ENCODE measurements at regions not wholly inside any gene's neighbourhood (a gene's known extent, or its start where the extent isn't known, plus 50 kb on each side); places are given as distances from the start of the nearest gene placed in this dataset.

- Histone ChIP-seq H3K27me3 (replicated peaks in 1 of 2; ENCODE audit: control insufficient read depth in 2 of 2, insufficient read depth in 2 of 2, low read length in 1 of 2) (no peaks in the 10 kb centered on the region), H2AFZ (ENCODE audit: control insufficient read depth, low read depth, low read length) (no peak overlapping the region), H3K4me1 (ENCODE audit: control insufficient read depth, insufficient read depth, low read length) (no peaks in the 10 kb centered on the region), H3K27ac (ENCODE audit: control insufficient read depth, insufficient read depth) (no peak overlapping the region), H3K79me2 (ENCODE audit: control insufficient read depth, insufficient read depth, low read length) (no peaks in the 10 kb centered on the region), H3K4me2 (ENCODE audit: control insufficient read depth, insufficient read depth) (no peak overlapping the region), H3K9ac (ENCODE audit: control insufficient read depth, insufficient read depth, low read length) (no peak overlapping the region), H3K9me3 (replicated peaks; ENCODE audit: control insufficient read depth, insufficient read depth, low read length) (no peaks in the 10 kb centered on the region), H3K4me3 (no peak overlapping the region), H4K20me1 (ENCODE audit: control insufficient read depth, insufficient read depth) (no peaks in the 10 kb centered on the region), H3K36me3 (ENCODE audit: control insufficient read depth in 2 of 2, insufficient read depth in 2 of 2, low read length in 1 of 2) (no peaks in the 10 kb centered on the region)
- ChIA-PET CTCF (no interaction called here), POLR2A (interaction anchor here (0.6 kb wide), 1 partner anchor 23 kb away, joined by 3 read pairs; no protein-coding TSS in a partner anchor), SMC1A (ENCODE audit: uncharacterized antibody, unreplicated experiment) (no interaction called here), RAD21 (ENCODE audit: unreplicated experiment) (no interaction called here)
- 58% methylated on average over 14 of the region's 14 CpGs for WGBS (ENCODE audit: insufficient coverage, insufficient replicate concordance, low lambda C conversion rate, missing lambda C conversion rate)
- no TSS peak for BruUV-seq (replicated peaks)
- ATAC-seq (no peak), DNase-seq (ENCODE audit: low read depth, low spot score) (no peak), FAIRE-seq (no peak)
- no peak for TF ChIP-seq IRF5 (IDR thresholded peaks at IDR 0.05; ENCODE audit: borderline replicate concordance)
- no peak for TF ChIP-seq RELA (IDR thresholded peaks at IDR 0.05; ENCODE audit: borderline replicate concordance, partially characterized antibody)
- no peak for TF ChIP-seq SKIL (IDR thresholded peaks at IDR 0.05; ENCODE audit: low read depth, poor library complexity, severe bottlenecking)
- intact Hi-C loops (cut with micrococcal nuclease; ENCODE audit: unreplicated experiment): no loop called here
- in situ Hi-C loops (cut with MboI): no loop called here
Measured at GRCh38 chr9:30688801-30689200, 1695.6 kb upstream of the ACO1 start.

GRCh38 chr9:30697958-30698357, 1686.5 kb upstream of the ACO1 start:
- CTCF ChIA-PET: no interaction called here
- TF ChIP-seq ZSCAN29 (IDR thresholded peaks at IDR 0.05) (no peak), DPF2 (IDR thresholded peaks at IDR 0.05) (no peak), YBX1 (IDR thresholded peaks at IDR 0.05) (no peak), ZNF687 (IDR thresholded peaks at IDR 0.05) (no peak), KDM1A (IDR thresholded peaks at IDR 0.05; ENCODE audit: borderline replicate concordance) (no peak), ESRRA (IDR thresholded peaks at IDR 0.05; ENCODE audit: low read length) (no peak), FOXM1 (IDR thresholded peaks at IDR 0.05; ENCODE audit: low read depth, low read length) (no peak), ZNF217 (IDR thresholded peaks at IDR 0.05) (no peak), SREBF2 (IDR thresholded peaks at IDR 0.05; ENCODE audit: low read length) (no peak)

More at GRCh38 chr9:30697958-30698357, 1686.5 kb upstream of the ACO1 start:
- no peak for FAIRE-seq
- no peak overlapping the region for H3K4me3 ChIP-seq
- ChIA-PET SMC1A (ENCODE audit: uncharacterized antibody, unreplicated experiment) (no interaction called here), RAD21 (ENCODE audit: unreplicated experiment) (no interaction called here), POLR2A (no interaction called here)
- no peak for ATAC-seq
- intact Hi-C loops (cut with micrococcal nuclease; ENCODE audit: unreplicated experiment): no loop called here
- H3K79me2 ChIP-seq (ENCODE audit: control insufficient read depth, insufficient read depth, low read length): no peaks in the 10 kb centered on the region
- no peaks in the 10 kb centered on the region for H3K4me1 ChIP-seq (ENCODE audit: control insufficient read depth, insufficient read depth, low read length)
- no peak overlapping the region for H3K4me2 ChIP-seq (ENCODE audit: control insufficient read depth, insufficient read depth)
- H3K9me3 ChIP-seq (replicated peaks; ENCODE audit: control insufficient read depth, insufficient read depth, low read length): no peaks in the 10 kb centered on the region
- no TSS peak for BruUV-seq (replicated peaks)
- H3K27ac ChIP-seq (ENCODE audit: control insufficient read depth, insufficient read depth): no peak overlapping the region
- no peaks in the 10 kb centered on the region for H3K36me3 ChIP-seq (ENCODE audit: control insufficient read depth in 2 of 2, insufficient read depth in 2 of 2, low read length in 1 of 2)
- H3K9ac ChIP-seq (ENCODE audit: control insufficient read depth, insufficient read depth, low read length): no peak overlapping the region
- 23% methylated on average over 2 of the region's 2 CpGs for WGBS (ENCODE audit: insufficient coverage, insufficient replicate concordance, low lambda C conversion rate, missing lambda C conversion rate)
- no peak overlapping the region for H2AFZ ChIP-seq (ENCODE audit: control insufficient read depth, low read depth, low read length)
- DNase-seq (ENCODE audit: low read depth, low spot score): no peak
- no peaks in the 10 kb centered on the region for H4K20me1 ChIP-seq (ENCODE audit: control insufficient read depth, insufficient read depth)
- H3K27me3 ChIP-seq (replicated peaks in 1 of 2; ENCODE audit: control insufficient read depth in 2 of 2, insufficient read depth in 2 of 2, low read length in 1 of 2): no peaks in the 10 kb centered on the region
- in situ Hi-C loops (cut with MboI): no loop called here
